ENCODE measurements at regions not wholly inside any gene's neighbourhood (a gene's known extent, or its start where the extent isn't known, plus 50 kb on each side); places are given as distances from the start of the nearest gene placed in this dataset.

GRCh38 chr1:59045636-59046035 lies 251.3 kb upstream of the FGGY start:
- DNase-seq (no peak), ATAC-seq (ENCODE audit: poor library complexity) (no peak)
- intact Hi-C loops (cut with DNase I) = loop anchor here (10.0 kb wide), 1 partner anchor 71 kb away; no protein-coding TSS in a partner anchor

GRCh38 chr1:59046134-59046533 lies 250.8 kb upstream of the FGGY start:
- intact Hi-C loops (cut with DNase I) = loop anchor here (10.0 kb wide), 1 partner anchor 71 kb away; no protein-coding TSS in a partner anchor
- DNase-seq = no peak
- ATAC-seq (ENCODE audit: poor library complexity) = no peak

DNA sequence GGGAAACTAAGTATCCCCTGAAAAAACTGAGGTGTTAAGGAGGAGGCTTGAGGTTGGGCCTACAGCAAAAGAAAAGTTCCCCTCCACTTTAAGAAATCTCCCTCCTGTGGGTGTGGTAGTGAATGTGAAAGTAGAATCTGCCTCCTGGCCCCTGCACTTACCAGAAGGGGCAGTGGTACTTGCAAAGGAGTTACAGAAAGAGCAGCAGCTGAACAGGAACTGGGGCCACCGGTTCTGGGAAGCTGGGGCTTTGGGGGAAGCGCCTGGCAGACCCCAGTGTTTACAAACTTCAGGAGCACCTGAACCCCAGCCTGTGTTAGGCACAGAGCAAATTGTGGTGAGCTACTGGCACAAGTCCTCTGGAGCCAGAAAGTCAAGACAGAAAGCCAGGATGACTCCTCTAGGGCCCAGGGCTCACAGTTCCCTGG lies 250.2 kb upstream of the FGGY start:
- DNase-seq = no peak
- intact Hi-C loops (cut with DNase I) = loop anchor here (10.0 kb wide), 1 partner anchor 72 kb away; no protein-coding TSS in a partner anchor
- no peak for ATAC-seq (ENCODE audit: poor library complexity)

DNA sequence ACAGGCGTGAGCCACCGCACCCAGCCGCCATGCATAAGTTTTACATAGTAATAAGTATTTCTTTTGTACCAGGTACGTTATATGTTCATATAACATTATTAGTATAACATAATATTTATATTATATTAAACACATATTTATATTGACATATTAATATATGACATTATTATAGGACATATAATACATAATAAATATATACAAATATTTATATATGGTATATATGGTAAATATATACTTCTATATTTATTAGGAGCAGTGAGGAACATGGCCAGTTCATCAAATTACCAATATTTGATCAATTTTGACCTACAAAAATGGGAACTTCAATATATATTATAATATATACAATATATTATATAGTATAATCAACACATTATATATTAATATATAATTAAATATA lies 245.9 kb upstream of the FGGY start:
- ATAC-seq (ENCODE audit: poor library complexity) = no peak
- no peak for DNase-seq
- intact Hi-C loops (cut with DNase I) = loop anchor here (10.0 kb wide), 1 partner anchor 266 kb away; the partner anchor contains the start of gene JUN

- intact Hi-C loops (cut with DNase I) = loop anchor here (10.0 kb wide), 1 partner anchor 267 kb away; the partner anchor contains the start of gene JUN
- no peak for ATAC-seq (ENCODE audit: poor library complexity)
- DNase-seq = no peak
These were observed 244.7 kb upstream of the FGGY start for GRCh38 chr1:59052166-59052590.

DNA sequence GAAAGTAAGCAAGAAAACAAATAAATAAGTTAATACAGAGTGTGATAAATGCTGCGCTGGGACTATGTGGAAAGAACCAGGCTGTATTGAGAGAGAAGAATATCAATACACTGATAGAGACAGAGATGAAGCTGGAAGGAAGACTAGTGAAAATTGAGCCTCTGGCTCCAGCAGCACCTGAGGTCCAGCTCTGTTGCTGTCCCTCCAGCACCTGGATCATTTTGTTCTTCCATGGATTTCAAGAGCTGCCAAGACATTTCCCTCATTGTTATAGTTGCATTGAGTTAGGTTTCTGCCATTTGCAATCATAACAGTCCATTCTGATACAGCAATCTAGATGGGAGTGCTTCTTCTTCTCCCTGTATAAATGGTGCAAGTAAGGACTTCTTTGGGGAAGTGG lies 242.7 kb upstream of the FGGY start:
- ATAC-seq (ENCODE audit: poor library complexity) (no peak), DNase-seq (no peak)
- intact Hi-C loops (cut with DNase I) = loop anchor here (10.0 kb wide), 1 partner anchor 269 kb away; the partner anchor contains the start of gene JUN

DNA sequence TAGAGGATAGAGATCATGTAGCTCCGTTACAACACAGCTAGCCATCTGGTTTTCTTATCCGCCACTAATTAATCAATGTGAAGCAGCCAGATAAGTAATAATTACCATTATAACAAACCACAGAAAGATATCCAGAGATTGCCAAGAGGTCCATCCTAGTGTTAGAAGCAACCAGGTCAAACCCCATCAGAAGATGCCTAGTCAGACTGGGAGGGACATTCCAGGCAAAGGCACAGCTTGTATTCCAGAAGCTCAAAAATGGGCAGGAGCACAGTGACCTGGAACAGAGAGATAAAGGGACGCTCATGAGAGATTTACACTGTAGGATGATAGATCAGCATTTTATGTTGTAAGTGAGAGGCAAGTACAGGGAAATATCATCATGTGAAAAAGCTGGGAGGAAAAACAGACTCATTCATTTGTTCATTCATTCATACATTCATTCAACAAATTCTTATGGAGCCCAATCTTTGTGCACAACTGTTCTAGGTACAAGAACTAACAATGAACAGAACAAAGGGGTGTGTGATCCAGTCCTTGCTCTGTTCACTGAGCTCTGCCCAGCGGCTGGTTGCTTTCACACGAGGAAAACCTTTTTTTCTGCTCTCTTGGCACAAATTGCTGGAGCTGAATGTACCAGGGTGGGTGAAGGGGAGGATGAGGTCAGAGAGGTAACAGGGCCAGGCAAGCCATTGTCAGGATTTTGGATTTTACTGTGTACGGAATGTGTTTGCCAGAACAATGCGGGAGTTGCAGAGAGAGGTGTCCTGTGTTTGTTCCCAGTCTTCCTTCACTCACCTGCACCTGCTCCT lies 240.8 kb upstream of the FGGY start:
- intact Hi-C loops (cut with DNase I) = loop anchor here (10.0 kb wide), 1 partner anchor 271 kb away; the partner anchor contains the start of gene JUN

GRCh38 chr1:59057211-59057694 lies 239.6 kb upstream of the FGGY start:
- intact Hi-C loops (cut with DNase I) = loop anchor here (10.0 kb wide), 1 partner anchor 272 kb away; the partner anchor contains the start of gene JUN
- DNase-seq = peak; percentile 90
- peak; percentile 92 for ATAC-seq (ENCODE audit: poor library complexity)

More for the DNA sequence above, 240.8 kb upstream of the FGGY start:
- ATAC-seq (ENCODE audit: poor library complexity) (peak; percentile 31), DNase-seq (no peak)

DNA sequence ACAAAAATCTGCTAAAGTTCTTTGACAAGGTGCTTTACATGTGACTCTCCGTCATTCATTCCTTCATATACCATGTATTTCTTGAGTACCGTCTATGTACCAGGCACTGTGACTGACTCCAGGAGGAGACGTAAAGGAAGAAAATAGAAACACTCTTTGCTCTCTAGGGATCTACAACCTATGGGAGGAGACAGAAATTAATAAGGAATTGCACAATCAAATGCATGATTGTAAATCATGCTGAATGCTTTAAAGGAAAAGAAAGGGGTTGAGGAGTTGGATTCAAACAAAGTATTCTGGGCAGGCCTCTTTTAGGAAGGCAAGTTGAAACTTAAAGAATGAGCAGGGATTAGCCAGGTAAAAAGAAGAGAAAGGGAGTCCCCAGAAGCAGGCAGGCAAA lies 239.1 kb upstream of the FGGY start:
- ATAC-seq (ENCODE audit: poor library complexity) (no peak), DNase-seq (no peak)
- intact Hi-C loops (cut with DNase I) = loop anchor here (10.0 kb wide), 1 partner anchor 273 kb away; the partner anchor contains the start of gene JUN

GRCh38 chr1:59058665-59059439 lies 238.0 kb upstream of the FGGY start:
- DNase-seq (no peak), ATAC-seq (ENCODE audit: poor library complexity) (no peak)
- intact Hi-C loops (cut with DNase I) = loop anchor here (10.0 kb wide), 1 partner anchor 274 kb away; the partner anchor contains the start of gene JUN

DNA sequence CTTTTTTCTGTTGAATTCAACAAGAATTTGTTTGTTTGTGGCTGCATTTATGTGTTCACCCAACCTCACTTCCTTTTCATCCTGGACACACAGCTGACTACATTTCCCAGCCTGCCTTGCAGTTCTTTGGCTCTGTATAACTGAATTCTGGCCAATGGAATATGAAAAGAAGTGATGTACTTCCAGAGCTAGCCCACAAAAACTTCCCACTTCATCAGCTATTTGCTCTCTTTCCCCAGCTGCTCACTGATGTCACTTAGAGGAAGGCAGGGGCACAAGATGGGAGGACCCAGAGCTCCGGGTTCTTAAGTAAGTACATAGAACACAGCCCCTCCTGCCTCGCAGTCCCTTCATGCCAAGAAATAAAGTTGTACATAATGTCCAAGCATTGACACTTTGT lies 235.0 kb upstream of the FGGY start:
- intact Hi-C loops (cut with DNase I) = no loop called here
- peak; percentile 72 for ATAC-seq (ENCODE audit: poor library complexity)
- peak; percentile 75 for DNase-seq

GRCh38 chr1:59062743-59063142 lies 234.2 kb upstream of the FGGY start:
- intact Hi-C loops (cut with DNase I) = no loop called here
- ATAC-seq (ENCODE audit: poor library complexity) = peak; percentile 41
- DNase-seq = no peak

- intact Hi-C loops (cut with DNase I) = no loop called here
- no peak for DNase-seq
- ATAC-seq (ENCODE audit: poor library complexity) = peak; percentile 8
These were observed 233.4 kb upstream of the FGGY start for GRCh38 chr1:59063501-59063900.

DNA sequence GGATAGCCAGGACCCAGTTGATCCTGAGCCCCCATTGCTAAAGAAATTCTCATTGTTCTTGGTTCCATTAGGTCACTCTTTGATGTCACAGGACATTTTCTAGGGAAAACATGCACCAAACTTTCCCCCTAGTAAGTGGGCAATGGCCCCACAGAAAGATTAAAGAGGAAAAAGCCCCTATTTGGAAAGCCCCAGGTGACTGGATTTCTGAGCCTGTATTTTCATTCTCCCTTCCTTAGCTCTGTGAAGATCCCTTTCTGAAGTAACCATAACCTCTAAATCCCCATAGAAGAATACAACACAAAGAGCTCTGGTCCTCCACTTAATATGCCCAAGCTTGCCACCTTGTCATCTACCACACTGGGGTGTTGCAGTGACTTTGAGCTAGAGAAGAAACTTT lies 232.3 kb upstream of the FGGY start:
- no peak for ATAC-seq (ENCODE audit: poor library complexity)
- DNase-seq = no peak
- intact Hi-C loops (cut with DNase I) = no loop called here

DNA sequence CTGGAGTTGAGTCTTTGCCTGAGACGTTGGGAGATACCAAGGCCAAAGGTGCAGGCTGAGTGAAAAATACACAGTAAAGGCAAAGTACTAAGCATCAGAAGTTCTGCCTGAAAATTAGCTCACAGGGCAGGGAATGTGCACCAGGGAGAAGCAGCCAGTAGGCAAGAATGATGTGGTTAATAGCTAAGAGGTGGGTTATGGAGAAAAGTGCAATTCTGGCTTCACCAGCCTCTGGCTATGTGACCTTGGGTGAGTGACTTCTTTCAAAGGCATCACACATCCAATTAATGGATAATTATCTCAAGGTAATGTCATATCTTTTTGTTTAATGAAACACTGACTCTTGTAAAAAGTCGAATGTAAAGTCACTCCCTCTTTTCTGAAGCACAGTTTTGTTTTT lies 230.7 kb upstream of the FGGY start:
- intact Hi-C loops (cut with DNase I) = no loop called here

DNA sequence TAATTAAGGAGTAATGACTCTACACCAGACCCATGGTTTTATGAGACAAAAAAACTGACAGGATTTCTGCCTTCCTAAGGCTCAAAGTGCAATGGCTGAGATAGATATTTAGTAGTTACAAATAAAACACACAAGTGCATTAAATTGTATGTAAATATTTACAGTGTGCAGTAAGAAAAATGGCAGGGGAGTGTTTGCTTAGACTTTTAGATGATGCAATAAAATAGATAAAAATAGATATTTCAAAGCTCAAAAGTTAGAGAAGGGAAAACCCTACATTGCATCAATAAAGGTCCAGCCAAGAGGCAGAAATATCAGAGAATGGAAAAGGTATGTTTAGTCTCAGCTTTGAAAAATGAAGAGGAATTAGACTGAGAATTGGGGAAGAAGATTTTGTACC lies 226.3 kb upstream of the FGGY start:
- intact Hi-C loops (cut with DNase I) = loop anchor here (10.0 kb wide), 1 partner anchor 634 kb away; no protein-coding TSS in a partner anchor
- ATAC-seq (ENCODE audit: poor library complexity) = no peak
- no peak for DNase-seq

More for the DNA sequence above, 230.7 kb upstream of the FGGY start:
- DNase-seq (no peak), ATAC-seq (ENCODE audit: poor library complexity) (no peak)

- intact Hi-C loops (cut with DNase I) = loop anchor here (10.0 kb wide), 1 partner anchor 634 kb away; no protein-coding TSS in a partner anchor
- DNase-seq = no peak
- peak; percentile 57 for ATAC-seq (ENCODE audit: poor library complexity)
These were observed 225.6 kb upstream of the FGGY start for GRCh38 chr1:59071289-59071688.

DNA sequence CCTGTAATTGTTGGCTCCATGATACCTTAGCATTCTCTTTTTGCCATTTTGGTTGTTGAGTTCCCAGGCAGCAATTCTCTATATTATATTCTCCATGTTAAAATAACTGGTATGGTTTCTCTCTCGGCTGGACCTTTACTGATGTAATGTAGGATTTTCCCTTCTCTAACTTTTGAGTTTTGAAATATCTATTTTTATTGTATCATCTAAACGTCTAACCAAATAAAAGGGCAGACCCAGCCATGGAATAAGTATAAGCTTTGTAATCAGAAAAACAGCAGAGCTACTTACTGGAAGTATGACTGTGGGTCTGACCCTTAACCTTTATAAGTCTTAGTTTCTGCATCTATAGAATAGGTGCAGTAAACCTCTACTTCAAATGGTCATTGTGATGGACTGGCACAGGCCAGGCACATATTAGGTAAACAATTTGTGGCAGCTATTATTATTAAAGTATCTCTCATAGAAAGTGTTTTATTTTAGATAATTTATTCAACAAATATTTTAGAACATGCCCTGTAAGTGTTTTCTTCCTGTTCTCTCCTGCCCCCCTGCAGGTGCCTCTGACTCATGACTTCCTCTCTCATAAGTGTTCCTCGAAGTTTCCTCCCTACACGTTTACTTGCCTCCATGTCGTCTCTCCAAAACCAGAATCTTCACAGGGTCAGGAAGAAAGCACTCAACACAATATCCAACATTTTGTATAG lies 224.9 kb upstream of the FGGY start:
- intact Hi-C loops (cut with DNase I) = loop anchor here (10.0 kb wide), 1 partner anchor 633 kb away; no protein-coding TSS in a partner anchor
- no peak for ATAC-seq (ENCODE audit: poor library complexity)
- no peak for DNase-seq

All from Right ventricle myocardium superior (tissue), 1 donor.